ENCODE measurements at regions not wholly inside any gene's neighbourhood (a gene's known extent, or its start where the extent isn't known, plus 50 kb on each side); places are given as distances from the start of the nearest gene placed in this dataset.

DNA sequence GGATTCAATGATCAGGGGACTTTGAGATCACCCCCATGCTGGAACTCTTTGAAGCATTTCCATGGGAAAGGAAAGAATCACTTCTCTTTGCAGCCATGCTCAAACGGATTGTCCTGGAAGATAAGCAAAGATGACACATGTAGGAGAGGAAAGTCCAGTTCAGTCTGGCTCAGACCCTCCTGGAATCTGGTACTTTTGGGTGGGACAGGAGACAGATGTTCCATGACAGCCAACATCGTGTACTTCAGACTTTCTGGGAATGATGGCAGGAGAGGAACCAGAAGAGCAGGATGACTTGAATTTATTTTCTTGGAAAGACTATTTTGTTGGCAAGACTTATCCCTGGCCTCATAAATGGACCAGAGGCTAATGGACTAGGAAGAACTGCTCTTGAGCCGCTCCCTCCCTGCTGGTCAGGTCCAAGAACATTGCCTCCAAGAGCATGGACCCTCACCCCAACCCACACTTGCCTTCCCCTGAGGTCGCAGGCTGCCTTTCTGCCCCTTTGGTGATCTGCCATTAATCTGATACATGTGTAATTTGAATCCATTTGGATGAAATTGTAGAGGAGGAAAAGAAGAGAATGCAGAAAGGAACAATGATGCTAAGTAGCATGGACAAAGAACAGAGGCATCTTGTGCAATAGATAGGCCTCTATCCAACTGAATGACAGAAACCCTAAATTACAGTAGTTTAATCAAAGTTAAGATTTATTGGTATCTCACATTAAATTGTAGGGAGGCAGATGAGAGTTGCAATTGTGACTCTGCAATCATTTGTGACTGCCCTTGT is 201.0 kb downstream of the SNX19 start:
- peak in 1 of 3 donors; percentile 51 for TF ChIP-seq POLR2AphosphoS5 (IDR thresholded peaks at IDR 0.05)
- TF ChIP-seq, protein P1, sequence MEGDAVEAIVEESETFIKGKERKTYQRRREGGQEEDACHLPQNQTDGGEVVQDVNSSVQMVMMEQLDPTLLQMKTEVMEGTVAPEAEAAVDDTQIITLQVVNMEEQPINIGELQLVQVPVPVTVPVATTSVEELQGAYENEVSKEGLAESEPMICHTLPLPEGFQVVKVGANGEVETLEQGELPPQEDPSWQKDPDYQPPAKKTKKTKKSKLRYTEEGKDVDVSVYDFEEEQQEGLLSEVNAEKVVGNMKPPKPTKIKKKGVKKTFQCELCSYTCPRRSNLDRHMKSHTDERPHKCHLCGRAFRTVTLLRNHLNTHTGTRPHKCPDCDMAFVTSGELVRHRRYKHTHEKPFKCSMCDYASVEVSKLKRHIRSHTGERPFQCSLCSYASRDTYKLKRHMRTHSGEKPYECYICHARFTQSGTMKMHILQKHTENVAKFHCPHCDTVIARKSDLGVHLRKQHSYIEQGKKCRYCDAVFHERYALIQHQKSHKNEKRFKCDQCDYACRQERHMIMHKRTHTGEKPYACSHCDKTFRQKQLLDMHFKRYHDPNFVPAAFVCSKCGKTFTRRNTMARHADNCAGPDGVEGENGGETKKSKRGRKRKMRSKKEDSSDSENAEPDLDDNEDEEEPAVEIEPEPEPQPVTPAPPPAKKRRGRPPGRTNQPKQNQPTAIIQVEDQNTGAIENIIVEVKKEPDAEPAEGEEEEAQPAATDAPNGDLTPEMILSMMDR (IDR thresholded peaks at IDR 0.05), result no peak
